ENCODE measurements at regions not wholly inside any gene's neighbourhood (a gene's known extent, or its start where the extent isn't known, plus 50 kb on each side); places are given as distances from the start of the nearest gene placed in this dataset.

- TF ChIP-seq POLR2A (IDR thresholded peaks at IDR 0.05): no peak
- TF ChIP-seq, protein P1, sequence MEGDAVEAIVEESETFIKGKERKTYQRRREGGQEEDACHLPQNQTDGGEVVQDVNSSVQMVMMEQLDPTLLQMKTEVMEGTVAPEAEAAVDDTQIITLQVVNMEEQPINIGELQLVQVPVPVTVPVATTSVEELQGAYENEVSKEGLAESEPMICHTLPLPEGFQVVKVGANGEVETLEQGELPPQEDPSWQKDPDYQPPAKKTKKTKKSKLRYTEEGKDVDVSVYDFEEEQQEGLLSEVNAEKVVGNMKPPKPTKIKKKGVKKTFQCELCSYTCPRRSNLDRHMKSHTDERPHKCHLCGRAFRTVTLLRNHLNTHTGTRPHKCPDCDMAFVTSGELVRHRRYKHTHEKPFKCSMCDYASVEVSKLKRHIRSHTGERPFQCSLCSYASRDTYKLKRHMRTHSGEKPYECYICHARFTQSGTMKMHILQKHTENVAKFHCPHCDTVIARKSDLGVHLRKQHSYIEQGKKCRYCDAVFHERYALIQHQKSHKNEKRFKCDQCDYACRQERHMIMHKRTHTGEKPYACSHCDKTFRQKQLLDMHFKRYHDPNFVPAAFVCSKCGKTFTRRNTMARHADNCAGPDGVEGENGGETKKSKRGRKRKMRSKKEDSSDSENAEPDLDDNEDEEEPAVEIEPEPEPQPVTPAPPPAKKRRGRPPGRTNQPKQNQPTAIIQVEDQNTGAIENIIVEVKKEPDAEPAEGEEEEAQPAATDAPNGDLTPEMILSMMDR (IDR thresholded peaks at IDR 0.05): no peak
Measured at GRCh38 chr4:180794333-180794732, 1448.9 kb upstream of the TENM3 start.
